Endothelial cell of umbilical vein (primary cell): ENCODE measurements at regions not wholly inside any gene's neighbourhood (a gene's known extent, or its start where the extent isn't known, plus 50 kb on each side); places are given as distances from the start of the nearest gene placed in this dataset.

Experiments used
- BruUV-seq: library from RNA; stranded (reverse); fragments of 400-500 nt; replicated peaks from 2 replicates; lab custom pipeline; 2021; lab: Mats Ljungman, UMichigan
- CTCF ChIA-PET: fragments of 300-600, 350-600 bp; sonication (Branson Sonifier 250); formaldehyde crosslinking; loops from one replicate; lab custom pipeline; 2021; ENCODE audit warnings: antibody characterized with exemption, inconsistent platforms; lab: Charles Lee
- POLR2A ChIA-PET: fragments of 300-600, 350-600 bp; sonication (Branson Sonifier 250); formaldehyde crosslinking; loops from one replicate; lab custom pipeline; 2021; ENCODE audit warnings: antibody characterized with exemption, inconsistent platforms; lab: Charles Lee
- DNase-seq: peaks from one replicate; pipeline ENCODE4 v3.0.0-alpha.2; 2011; ENCODE audit warnings: low read depth, low spot score
- FAIRE-seq: peaks from 2 replicates; lab custom pipeline; 2011; peaks lifted over from hg19 to GRCh38; lab: Jason Lieb, UNC
- H2AFZ ChIP-seq: 2 replicates; pipeline ENCODE4 v1.6.0; 2012; ENCODE audit warnings: low read depth, low read length, control low read depth, inconsistent platforms
- H3K27ac ChIP-seq: 2 replicates; pipeline ENCODE4 v1.5.1; 2011; ENCODE audit warnings: low read depth, mild to moderate bottlenecking, control low read depth, low read length, moderate library complexity; ENCODE audit not compliant: insufficient read depth
- H3K27me3 ChIP-seq, 2 experiments: 2 replicates each; pipeline versions ENCODE4 v1.6.0 to v1.6.1; 2011; ENCODE audit warnings: low read length in 2 of 2, mixed read lengths in 1 of 2; ENCODE audit not compliant: control insufficient read depth in 2 of 2, insufficient read depth in 2 of 2
- H3K36me3 ChIP-seq, 2 experiments: 2 replicates in 1 of 2; 3 replicates in 1 of 2; pipeline ENCODE4 v1.5.1; 2011; ENCODE audit warnings: low read length in 2 of 2, mild to moderate bottlenecking in 1 of 2, moderate library complexity in 1 of 2; ENCODE audit not compliant: control insufficient read depth in 2 of 2, insufficient read depth in 2 of 2; ENCODE audit errors: extremely low read depth in 1 of 2
- H3K4me1 ChIP-seq: 3 replicates; pipeline ENCODE4 v1.5.1; 2011; ENCODE audit warnings: mild to moderate bottlenecking, low read length; ENCODE audit not compliant: control insufficient read depth, insufficient read depth; ENCODE audit errors: extremely low read depth
- H3K4me2 ChIP-seq: 2 replicates; pipeline ENCODE4 v1.6.1; 2011; ENCODE audit warnings: low read length, control low read depth, mixed read lengths; ENCODE audit not compliant: insufficient read depth
- H3K4me3 ChIP-seq, 3 experiments: fragments of 200-600 bp in 1 of 3; sonication (generic), shearing (Covaris generic) in 1 of 3; replicated peaks in 1 of 3; 2 replicates each; pipeline ENCODE4 v1.5.1; 2011 to 2016; ENCODE audit warnings: control low read depth in 3 of 3, low read length in 3 of 3, mild to moderate bottlenecking in 2 of 3, inconsistent platforms in 1 of 3, low read depth in 1 of 3, moderate library complexity in 1 of 3; ENCODE audit not compliant: insufficient read depth in 1 of 3
- H3K79me2 ChIP-seq: 2 replicates; pipeline ENCODE4 v1.6.0; 2012; ENCODE audit warnings: low read length, inconsistent platforms; ENCODE audit not compliant: control insufficient read depth, insufficient read depth
- H3K9ac ChIP-seq: replicated peaks from 2 replicates; pipeline ENCODE3; 2011; ENCODE audit warnings: low read length, control low read depth; ENCODE audit not compliant: insufficient read depth; ENCODE audit errors: extremely low read depth
- H3K9me1 ChIP-seq: replicated peaks from 3 replicates; pipeline ENCODE4 v1.6.0; 2011; ENCODE audit warnings: mild to moderate bottlenecking, low read length; ENCODE audit not compliant: control insufficient read depth, insufficient read depth; ENCODE audit errors: extremely low read depth
- H3K9me3 ChIP-seq: replicated peaks from 2 replicates; pipeline ENCODE4 v1.5.1; 2012; ENCODE audit warnings: low read length, inconsistent platforms; ENCODE audit not compliant: control insufficient read depth, insufficient read depth
- H4K20me1 ChIP-seq: replicated peaks from 2 replicates; pipeline ENCODE3; 2011; ENCODE audit warnings: mild to moderate bottlenecking, low read length; ENCODE audit not compliant: control insufficient read depth, insufficient read depth; ENCODE audit errors: extremely low read depth
- FOS ChIP-seq: IDR thresholded peaks from 2 replicates; pipeline ENCODE4 v1.6.1; 2011; ENCODE audit warnings: mild to moderate bottlenecking, low read length, moderate library complexity, borderline replicate concordance; ENCODE audit not compliant: insufficient read depth
- GATA2 ChIP-seq: IDR thresholded peaks from 2 replicates; pipeline ENCODE4 v1.7.0; 2011; ENCODE audit warnings: low read depth, mild to moderate bottlenecking, moderate library complexity, mixed read lengths, low read length; ENCODE audit not compliant: insufficient read length, insufficient read depth
- JUN ChIP-seq: IDR thresholded peaks from 2 replicates; pipeline ENCODE4 v1.6.1; 2011; ENCODE audit warnings: borderline replicate concordance, low read depth; ENCODE audit not compliant: insufficient read length, insufficient read depth
- MYC ChIP-seq: IDR thresholded peaks from one replicate; pipeline ENCODE4 v1.6.1; 2011; ENCODE audit warnings: mild to moderate bottlenecking, low read depth, low read length
- dilution Hi-C: fragments of 300-500 bp; cut with MboI; formaldehyde crosslinking; loops from one replicate; pipeline ENCODE4 v1.15.0; 2019; ENCODE audit warnings: low sequenced_read_pairs; ENCODE audit not compliant: extremely low pct_ligation_motif_present
- intact Hi-C: fragments of 100-400 bp; cut with micrococcal nuclease; formaldehyde crosslinking; loops from one replicate; pipeline ENCODE4 v1.10.0; 2022
- TF ChIP-seq, protein P1 (sequence below): IDR thresholded peaks from 2 replicates; pipeline ENCODE4 v1.6.1; 2011; ENCODE audit not compliant: insufficient read depth, insufficient read length
- TF ChIP-seq, protein P2 (sequence below), 2 donors: IDR thresholded peaks; 1 replicate in 1 of 2; 2 replicates in 1 of 2; pipeline ENCODE4 v1.5.1; 2011; ENCODE audit warnings: low read length in 2 of 2, mild to moderate bottlenecking in 2 of 2, moderate library complexity in 2 of 2, control low read depth in 1 of 2, inconsistent platforms in 1 of 2, low read depth in 1 of 2; ENCODE audit not compliant: insufficient read depth in 1 of 2; ENCODE audit errors: extremely low read depth in 1 of 2

DNA sequence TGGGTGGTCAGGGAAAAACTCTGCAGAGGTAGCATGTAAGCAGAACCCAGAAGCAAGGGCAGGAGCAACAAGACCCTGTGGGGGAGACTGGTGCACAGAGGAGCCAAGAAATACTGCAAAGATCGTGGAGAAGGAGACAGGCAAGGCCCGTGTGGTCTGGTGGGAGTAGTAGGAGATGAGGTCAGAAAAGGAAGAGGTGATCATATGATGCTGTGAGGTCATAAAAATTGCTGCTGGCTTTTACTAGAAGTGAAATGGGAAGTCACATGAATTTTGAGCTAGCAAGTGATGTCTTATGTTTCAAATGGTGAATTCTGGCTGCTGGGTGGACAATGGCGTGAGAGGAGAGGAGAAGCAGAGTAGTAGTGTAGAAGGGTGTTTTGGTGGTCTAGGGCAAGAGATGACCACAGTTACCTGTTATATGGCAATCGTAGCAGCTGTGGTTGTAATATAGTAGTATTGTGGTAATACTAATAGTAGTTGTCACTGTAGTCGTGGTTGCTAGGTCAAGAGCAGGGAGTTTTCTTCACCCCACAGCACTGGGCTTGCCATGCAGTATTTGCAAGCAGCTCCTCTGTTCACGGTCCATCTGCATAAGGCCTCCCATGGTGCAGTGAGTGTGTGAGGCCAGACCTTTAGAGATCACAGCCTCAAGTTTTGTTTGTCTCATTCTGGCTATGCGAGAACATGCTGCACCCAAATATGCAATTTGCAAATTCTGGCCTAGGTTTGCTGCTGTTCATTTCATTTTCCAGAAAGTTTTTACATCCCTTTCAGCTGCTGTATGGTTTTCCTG is 205.0 kb downstream of the TSHZ3 start:
- dilution Hi-C loops = no loop called here

More for the DNA sequence above, 205.0 kb downstream of the TSHZ3 start:
- TF ChIP-seq MYC (no peak), FOS (no peak), GATA2 (no peak), JUN (no peak)
- TF ChIP-seq, protein P1, sequence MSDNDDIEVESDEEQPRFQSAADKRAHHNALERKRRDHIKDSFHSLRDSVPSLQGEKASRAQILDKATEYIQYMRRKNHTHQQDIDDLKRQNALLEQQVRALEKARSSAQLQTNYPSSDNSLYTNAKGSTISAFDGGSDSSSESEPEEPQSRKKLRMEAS = no peak
- TF ChIP-seq, protein P2, sequence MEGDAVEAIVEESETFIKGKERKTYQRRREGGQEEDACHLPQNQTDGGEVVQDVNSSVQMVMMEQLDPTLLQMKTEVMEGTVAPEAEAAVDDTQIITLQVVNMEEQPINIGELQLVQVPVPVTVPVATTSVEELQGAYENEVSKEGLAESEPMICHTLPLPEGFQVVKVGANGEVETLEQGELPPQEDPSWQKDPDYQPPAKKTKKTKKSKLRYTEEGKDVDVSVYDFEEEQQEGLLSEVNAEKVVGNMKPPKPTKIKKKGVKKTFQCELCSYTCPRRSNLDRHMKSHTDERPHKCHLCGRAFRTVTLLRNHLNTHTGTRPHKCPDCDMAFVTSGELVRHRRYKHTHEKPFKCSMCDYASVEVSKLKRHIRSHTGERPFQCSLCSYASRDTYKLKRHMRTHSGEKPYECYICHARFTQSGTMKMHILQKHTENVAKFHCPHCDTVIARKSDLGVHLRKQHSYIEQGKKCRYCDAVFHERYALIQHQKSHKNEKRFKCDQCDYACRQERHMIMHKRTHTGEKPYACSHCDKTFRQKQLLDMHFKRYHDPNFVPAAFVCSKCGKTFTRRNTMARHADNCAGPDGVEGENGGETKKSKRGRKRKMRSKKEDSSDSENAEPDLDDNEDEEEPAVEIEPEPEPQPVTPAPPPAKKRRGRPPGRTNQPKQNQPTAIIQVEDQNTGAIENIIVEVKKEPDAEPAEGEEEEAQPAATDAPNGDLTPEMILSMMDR (IDR thresholded peaks at IDR 0.05; ENCODE audit: extremely low read depth in 1 of 2, insufficient read depth in 1 of 2, low read depth in 1 of 2, low read length in 2 of 2) = no peak
- Histone ChIP-seq H3K27me3 (no peaks in the 10 kb centered on the region), H3K4me1 (no peaks in the 10 kb centered on the region), H3K36me3 (no peaks in the 10 kb centered on the region), H3K9me1 (no peaks in the 10 kb centered on the region), H2AFZ (no peak overlapping the region), H4K20me1 (no peaks in the 10 kb centered on the region), H3K4me3 (no peak overlapping the region), H3K9me3 (peaks cover 4% of the 10 kb centered on the region), H3K9ac (no peak overlapping the region), H3K79me2 (no peaks in the 10 kb centered on the region), H3K4me2 (no peak overlapping the region), H3K27ac (no peak overlapping the region)
- DNase-seq (no peak), FAIRE-seq (no peak)
- intact Hi-C loops = no loop called here
- ChIA-PET POLR2A (no interaction called here), CTCF (no interaction called here)
- BruUV-seq = no TSS peak
